ENCODE measurements at regions not wholly inside any gene's neighbourhood (a gene's known extent, or its start where the extent isn't known, plus 50 kb on each side); places are given as distances from the start of the nearest gene placed in this dataset.

- no peak for TF ChIP-seq ZNF622 (IDR thresholded peaks at IDR 0.05)
- TF ChIP-seq POLR2AphosphoS5 (IDR thresholded peaks at IDR 0.05; ENCODE audit: low read length) = no peak
- no peak for TF ChIP-seq POLR2A (IDR thresholded peaks at IDR 0.05; ENCODE audit: low read depth, low read length)
- no peak for TF ChIP-seq CEBPB (IDR thresholded peaks at IDR 0.05; ENCODE audit: borderline replicate concordance in 1 of 2, low read depth in 2 of 2, low read length in 2 of 2)
- no peak for TF ChIP-seq ETV6 (conservative IDR thresholded peaks at IDR 0.05 in 1 of 2, IDR thresholded peaks at IDR 0.05 in 1 of 2; ENCODE audit: borderline replicate concordance in 1 of 2, low read depth in 1 of 2)
- no peak for TF ChIP-seq EP300 (IDR thresholded peaks at IDR 0.05; ENCODE audit: borderline replicate concordance in 1 of 2, control insufficient read depth in 1 of 2, low read depth in 2 of 2, low read length in 2 of 2)
- no peak for TF ChIP-seq CTCF (IDR thresholded peaks at IDR 0.05 in 2 of 3, conservative IDR thresholded peaks at IDR 0.05 in 1 of 3; ENCODE audit: control insufficient read depth in 2 of 3, extremely low read depth in 1 of 3, insufficient read depth in 1 of 3, low read depth in 3 of 3, low read length in 3 of 3)
- no peak for TF ChIP-seq SMC3 (IDR thresholded peaks at IDR 0.05; ENCODE audit: borderline replicate concordance, low read length)
- no peak for TF ChIP-seq IRF3 (IDR thresholded peaks at IDR 0.05)
Observed at GRCh38 chr2:241994086-241994485, 124.6 kb downstream of the RTP5 start.
